Spleen (tissue), 7 donors: ENCODE measurements at regions not wholly inside any gene's neighbourhood (a gene's known extent, or its start where the extent isn't known, plus 50 kb on each side); places are given as distances from the start of the nearest gene placed in this dataset.

Experiments used
- POLR2A ChIP-seq, 3 donors: fragments of 450-650 bp; IDR thresholded peaks; one replicate each; pipeline ENCODE4 v1.5.1; 2017; ENCODE audit warnings: antibody characterized with exemption in 3 of 3, mild to moderate bottlenecking in 1 of 3
- POLR2AphosphoS5 ChIP-seq, 3 donors: sonication (generic); formaldehyde crosslinking; IDR thresholded peaks; one replicate each; pipeline ENCODE4 v1.5.1; 2017; ENCODE audit warnings: antibody characterized with exemption in 3 of 3
- TF ChIP-seq, protein P1 (sequence below), 11 experiments: fragments of 200-600 bp in 7 of 11; fragments of 450-650 bp in 4 of 11; sonication (generic) in 4 of 11; IDR thresholded peaks in 8 of 11; conservative IDR thresholded peaks in 3 of 11; 1 replicate in 7 of 11; 2 replicates in 4 of 11; pipeline versions ENCODE4 v1.4.0 to v1.8.0; 2016 to 2021; ENCODE audit warnings: antibody characterized with exemption in 11 of 11, inconsistent platforms in 4 of 11, mild to moderate bottlenecking in 1 of 11
- donor health status: DM: no; HTN: no; CAD: no; lungs with moderate emphysema.
- donor health status: DM: no; HTN: no; CAD: no.
- donor health status: DM: no; HTN: no; CAD: no.

DNA sequence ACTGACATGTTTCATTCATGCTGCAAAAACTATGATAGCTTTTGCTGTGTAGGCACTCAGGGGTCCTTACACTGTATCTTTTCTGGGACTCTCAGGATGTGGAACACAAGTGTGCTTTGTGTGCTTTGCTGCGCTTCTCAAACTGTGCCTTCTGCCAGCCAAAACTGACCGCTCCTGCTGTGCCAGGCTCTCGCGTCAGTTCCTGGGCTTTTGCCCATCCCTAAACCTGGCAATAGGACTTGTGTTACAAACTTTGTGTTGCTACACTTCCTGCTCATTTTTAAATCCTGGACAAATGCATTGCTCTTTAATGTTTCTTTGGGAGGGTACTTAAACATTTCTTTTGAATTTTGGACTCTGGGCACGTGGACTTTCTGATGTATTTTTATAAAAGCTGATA, 60.3 kb downstream of the DIPK2A start:
- TF ChIP-seq, protein P1, sequence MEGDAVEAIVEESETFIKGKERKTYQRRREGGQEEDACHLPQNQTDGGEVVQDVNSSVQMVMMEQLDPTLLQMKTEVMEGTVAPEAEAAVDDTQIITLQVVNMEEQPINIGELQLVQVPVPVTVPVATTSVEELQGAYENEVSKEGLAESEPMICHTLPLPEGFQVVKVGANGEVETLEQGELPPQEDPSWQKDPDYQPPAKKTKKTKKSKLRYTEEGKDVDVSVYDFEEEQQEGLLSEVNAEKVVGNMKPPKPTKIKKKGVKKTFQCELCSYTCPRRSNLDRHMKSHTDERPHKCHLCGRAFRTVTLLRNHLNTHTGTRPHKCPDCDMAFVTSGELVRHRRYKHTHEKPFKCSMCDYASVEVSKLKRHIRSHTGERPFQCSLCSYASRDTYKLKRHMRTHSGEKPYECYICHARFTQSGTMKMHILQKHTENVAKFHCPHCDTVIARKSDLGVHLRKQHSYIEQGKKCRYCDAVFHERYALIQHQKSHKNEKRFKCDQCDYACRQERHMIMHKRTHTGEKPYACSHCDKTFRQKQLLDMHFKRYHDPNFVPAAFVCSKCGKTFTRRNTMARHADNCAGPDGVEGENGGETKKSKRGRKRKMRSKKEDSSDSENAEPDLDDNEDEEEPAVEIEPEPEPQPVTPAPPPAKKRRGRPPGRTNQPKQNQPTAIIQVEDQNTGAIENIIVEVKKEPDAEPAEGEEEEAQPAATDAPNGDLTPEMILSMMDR (IDR thresholded peaks at IDR 0.05 in 8 of 11, conservative IDR thresholded peaks at IDR 0.05 in 3 of 11), result no peak
- TF ChIP-seq POLR2A (IDR thresholded peaks at IDR 0.05) (no peak), POLR2AphosphoS5 (IDR thresholded peaks at IDR 0.05) (no peak)
